ENCODE measurements at regions not wholly inside any gene's neighbourhood (a gene's known extent, or its start where the extent isn't known, plus 50 kb on each side); places are given as distances from the start of the nearest gene placed in this dataset.

- TF ChIP-seq, protein P1, sequence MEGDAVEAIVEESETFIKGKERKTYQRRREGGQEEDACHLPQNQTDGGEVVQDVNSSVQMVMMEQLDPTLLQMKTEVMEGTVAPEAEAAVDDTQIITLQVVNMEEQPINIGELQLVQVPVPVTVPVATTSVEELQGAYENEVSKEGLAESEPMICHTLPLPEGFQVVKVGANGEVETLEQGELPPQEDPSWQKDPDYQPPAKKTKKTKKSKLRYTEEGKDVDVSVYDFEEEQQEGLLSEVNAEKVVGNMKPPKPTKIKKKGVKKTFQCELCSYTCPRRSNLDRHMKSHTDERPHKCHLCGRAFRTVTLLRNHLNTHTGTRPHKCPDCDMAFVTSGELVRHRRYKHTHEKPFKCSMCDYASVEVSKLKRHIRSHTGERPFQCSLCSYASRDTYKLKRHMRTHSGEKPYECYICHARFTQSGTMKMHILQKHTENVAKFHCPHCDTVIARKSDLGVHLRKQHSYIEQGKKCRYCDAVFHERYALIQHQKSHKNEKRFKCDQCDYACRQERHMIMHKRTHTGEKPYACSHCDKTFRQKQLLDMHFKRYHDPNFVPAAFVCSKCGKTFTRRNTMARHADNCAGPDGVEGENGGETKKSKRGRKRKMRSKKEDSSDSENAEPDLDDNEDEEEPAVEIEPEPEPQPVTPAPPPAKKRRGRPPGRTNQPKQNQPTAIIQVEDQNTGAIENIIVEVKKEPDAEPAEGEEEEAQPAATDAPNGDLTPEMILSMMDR (IDR thresholded peaks at IDR 0.05): no peak
- TF ChIP-seq POLR2AphosphoS5 (IDR thresholded peaks at IDR 0.05): no peak
- TF ChIP-seq POLR2A (IDR thresholded peaks at IDR 0.05): no peak
Measured at GRCh38 chr13:81140675-81141074, 799.7 kb upstream of the SPRY2 start.
